ENCODE measurements at regions not wholly inside any gene's neighbourhood (a gene's known extent, or its start where the extent isn't known, plus 50 kb on each side); places are given as distances from the start of the nearest gene placed in this dataset.

GRCh38 chr5:173542964-173543363, 73.5 kb downstream of the BOD1 start:
- TF ChIP-seq EZH2 (IDR thresholded peaks at IDR 0.05; ENCODE audit: borderline replicate concordance) (no peak), EZH2phosphoT487 (IDR thresholded peaks at IDR 0.05; ENCODE audit: low read depth, severe bottlenecking, unreplicated experiment) (no peak), CTCF (IDR thresholded peaks at IDR 0.05; ENCODE audit: poor library complexity) (no peak)
- DNase-seq (ENCODE audit: low spot score), result no peak
- 94% methylated on average over 9 of the region's 9 CpGs for WGBS (ENCODE audit: low lambda C conversion rate, missing lambda C conversion rate)

GRCh38 chr5:173542159-173542558, 74.3 kb downstream of the BOD1 start:
- Histone ChIP-seq H3K9me3 (ENCODE audit: low read depth) (no peaks in the 10 kb centered on the region), H4K20me1 (ENCODE audit: insufficient read depth, poor library complexity, severe bottlenecking) (no peaks in the 10 kb centered on the region), H3K4me1 (ENCODE audit: insufficient read depth) (no peaks in the 10 kb centered on the region), H3K36me3 (replicated peaks; ENCODE audit: insufficient read depth, low read depth) (no peaks in the 10 kb centered on the region), H3K4me2 (no peak overlapping the region), H3K9me2 (replicated peaks; ENCODE audit: insufficient read depth) (no peaks in the 10 kb centered on the region), H3K79me2 (no peaks in the 10 kb centered on the region), H2AFZ (no peak overlapping the region), H3K27me3 (no peaks in the 10 kb centered on the region), H3K4me3 (no peak overlapping the region), H3K27ac (no peak overlapping the region)
- no peak for DNase-seq (ENCODE audit: low spot score)
- 87% methylated on average over 4 of the region's 4 CpGs for WGBS (ENCODE audit: low lambda C conversion rate, missing lambda C conversion rate)
- no peak for TF ChIP-seq EZH2 (IDR thresholded peaks at IDR 0.05; ENCODE audit: borderline replicate concordance)

More at GRCh38 chr5:173542964-173543363, 73.5 kb downstream of the BOD1 start:
- Histone ChIP-seq H3K27me3 (no peaks in the 10 kb centered on the region), H3K4me3 (no peak overlapping the region), H3K9me2 (replicated peaks; ENCODE audit: insufficient read depth) (no peaks in the 10 kb centered on the region), H3K4me1 (ENCODE audit: insufficient read depth) (no peaks in the 10 kb centered on the region), H3K4me2 (no peak overlapping the region), H4K20me1 (ENCODE audit: insufficient read depth, poor library complexity, severe bottlenecking) (no peaks in the 10 kb centered on the region), H3K79me2 (no peaks in the 10 kb centered on the region), H3K36me3 (replicated peaks; ENCODE audit: insufficient read depth, low read depth) (no peaks in the 10 kb centered on the region), H3K9me3 (ENCODE audit: low read depth) (no peaks in the 10 kb centered on the region), H3K27ac (no peak overlapping the region), H2AFZ (no peak overlapping the region)

- no peaks in the 10 kb centered on the region for H4K20me1 ChIP-seq (ENCODE audit: insufficient read depth, poor library complexity, severe bottlenecking)
- H3K79me2 ChIP-seq, result no peaks in the 10 kb centered on the region
- H3K4me2 ChIP-seq, result no peak overlapping the region
- H2AFZ ChIP-seq, result no peak overlapping the region
- H3K27me3 ChIP-seq, result no peaks in the 10 kb centered on the region
- H3K27ac ChIP-seq, result no peak overlapping the region
- H3K36me3 ChIP-seq (replicated peaks; ENCODE audit: insufficient read depth, low read depth), result no peaks in the 10 kb centered on the region
- H3K9me3 ChIP-seq (ENCODE audit: low read depth), result no peaks in the 10 kb centered on the region
- H3K4me1 ChIP-seq (ENCODE audit: insufficient read depth), result no peaks in the 10 kb centered on the region
- no peak overlapping the region for H3K4me3 ChIP-seq
- DNase-seq (ENCODE audit: low spot score), result no peak
- WGBS (ENCODE audit: low lambda C conversion rate, missing lambda C conversion rate), result 77% methylated on average over 1 of the region's 1 CpG
- TF ChIP-seq EZH2 (IDR thresholded peaks at IDR 0.05; ENCODE audit: borderline replicate concordance) (no peak), EZH2phosphoT487 (IDR thresholded peaks at IDR 0.05; ENCODE audit: low read depth, severe bottlenecking, unreplicated experiment) (no peak), CTCF (IDR thresholded peaks at IDR 0.05; ENCODE audit: poor library complexity) (no peak)
- H3K9me2 ChIP-seq (replicated peaks; ENCODE audit: insufficient read depth), result no peaks in the 10 kb centered on the region
These were observed 77.8 kb downstream of the BOD1 start for GRCh38 chr5:173538654-173539053.

GRCh38 chr5:173538018-173538417, 78.4 kb downstream of the BOD1 start:
- H3K27me3 ChIP-seq, result no peaks in the 10 kb centered on the region
- no peak for DNase-seq (ENCODE audit: low spot score)
- H3K4me2 ChIP-seq, result no peak overlapping the region
- no peaks in the 10 kb centered on the region for H3K79me2 ChIP-seq
- H3K9me3 ChIP-seq (ENCODE audit: low read depth), result no peaks in the 10 kb centered on the region
- 91% methylated on average over 6 of the region's 6 CpGs for WGBS (ENCODE audit: low lambda C conversion rate, missing lambda C conversion rate)
- TF ChIP-seq EZH2phosphoT487 (IDR thresholded peaks at IDR 0.05; ENCODE audit: low read depth, severe bottlenecking, unreplicated experiment), result no peak
- TF ChIP-seq EZH2 (IDR thresholded peaks at IDR 0.05; ENCODE audit: borderline replicate concordance), result no peak
- TF ChIP-seq CTCF (IDR thresholded peaks at IDR 0.05; ENCODE audit: poor library complexity), result no peak
- no peaks in the 10 kb centered on the region for H3K36me3 ChIP-seq (replicated peaks; ENCODE audit: insufficient read depth, low read depth)
- no peaks in the 10 kb centered on the region for H4K20me1 ChIP-seq (ENCODE audit: insufficient read depth, poor library complexity, severe bottlenecking)
- H3K4me1 ChIP-seq (ENCODE audit: insufficient read depth), result no peaks in the 10 kb centered on the region
- no peak overlapping the region for H3K27ac ChIP-seq
- H2AFZ ChIP-seq, result no peak overlapping the region
- H3K4me3 ChIP-seq, result no peak overlapping the region
- no peaks in the 10 kb centered on the region for H3K9me2 ChIP-seq (replicated peaks; ENCODE audit: insufficient read depth)

Data from hepatocyte (in vitro differentiated cells).